ENCODE measurements at regions not wholly inside any gene's neighbourhood (a gene's known extent, or its start where the extent isn't known, plus 50 kb on each side); places are given as distances from the start of the nearest gene placed in this dataset.

- CTCF ChIA-PET = no interaction called here
- no peak overlapping the region for H3K4me3 ChIP-seq (ENCODE audit: low read depth, low read length)
- H3K9me3 ChIP-seq (ENCODE audit: control insufficient read depth, insufficient read depth, low read length) = no peaks in the 10 kb centered on the region; the same call in 1 of the 2 replicates
- TF ChIP-seq CTCF (IDR thresholded peaks at IDR 0.05; ENCODE audit: low read depth, low read length) = no peak
- H3K27me3 ChIP-seq (ENCODE audit: control insufficient read depth, insufficient read depth, low read length) = peaks cover 18% of the 10 kb centered on the region
- POLR2A ChIA-PET = no interaction called here
- no peak overlapping the region for H3K27ac ChIP-seq (ENCODE audit: low read depth, low read length)
- DNase-seq (ENCODE audit: low read depth, low spot score) = no peak
Measured at GRCh38 chr13:30151388-30151787, 156.0 kb downstream of the KATNAL1 start.

GRCh38 chr13:30149248-30149647 is 158.1 kb downstream of the KATNAL1 start:
- POLR2A ChIA-PET = no interaction called here
- Histone ChIP-seq H3K27ac (ENCODE audit: low read depth, low read length) (no peak overlapping the region), H3K27me3 (ENCODE audit: control insufficient read depth, insufficient read depth, low read length) (peaks cover 18% of the 10 kb centered on the region), H3K9me3 (ENCODE audit: control insufficient read depth, insufficient read depth, low read length) (peaks cover 1% of the 10 kb centered on the region; the same call in 1 of the 2 replicates), H3K4me3 (ENCODE audit: low read depth, low read length) (no peak overlapping the region)
- CTCF ChIA-PET = no interaction called here
- no peak for TF ChIP-seq CTCF (IDR thresholded peaks at IDR 0.05; ENCODE audit: low read depth, low read length)
- DNase-seq (ENCODE audit: low read depth, low spot score) = no peak

- no peak for DNase-seq (ENCODE audit: low read depth, low spot score)
- TF ChIP-seq CTCF (IDR thresholded peaks at IDR 0.05; ENCODE audit: low read depth, low read length) = no peak
- H3K4me3 ChIP-seq (ENCODE audit: low read depth, low read length) = no peak overlapping the region
- no peak overlapping the region for H3K27ac ChIP-seq (ENCODE audit: low read depth, low read length)
- H3K27me3 ChIP-seq (ENCODE audit: control insufficient read depth, insufficient read depth, low read length) = peaks cover 15% of the 10 kb centered on the region
- ChIA-PET POLR2A (no interaction called here), CTCF (no interaction called here)
- peaks cover 4% of the 10 kb centered on the region; the same call in 1 of the 2 replicates for H3K9me3 ChIP-seq (ENCODE audit: control insufficient read depth, insufficient read depth, low read length)
Measured at GRCh38 chr13:30148786-30149185, 158.6 kb downstream of the KATNAL1 start.

- Histone ChIP-seq H3K4me3 (ENCODE audit: low read depth, low read length) (no peak overlapping the region), H3K9me3 (ENCODE audit: control insufficient read depth, insufficient read depth, low read length) (peaks cover 4% of the 10 kb centered on the region; the same call in 1 of the 2 replicates), H3K27me3 (ENCODE audit: control insufficient read depth, insufficient read depth, low read length) (peaks cover 12% of the 10 kb centered on the region), H3K27ac (ENCODE audit: low read depth, low read length) (no peak overlapping the region)
- ChIA-PET CTCF (no interaction called here), POLR2A (no interaction called here)
- no peak for DNase-seq (ENCODE audit: low read depth, low spot score)
- no peak for TF ChIP-seq CTCF (IDR thresholded peaks at IDR 0.05; ENCODE audit: low read depth, low read length)
Measured at GRCh38 chr13:30148171-30148754, 159.1 kb downstream of the KATNAL1 start.

GRCh38 chr13:30147421-30147820 is 159.9 kb downstream of the KATNAL1 start:
- Histone ChIP-seq H3K9me3 (ENCODE audit: control insufficient read depth, insufficient read depth, low read length) (peaks cover 4% of the 10 kb centered on the region; the same call in 1 of the 2 replicates), H3K4me3 (ENCODE audit: low read depth, low read length) (no peak overlapping the region), H3K27ac (ENCODE audit: low read depth, low read length) (no peak overlapping the region), H3K27me3 (ENCODE audit: control insufficient read depth, insufficient read depth, low read length) (peaks cover 9% of the 10 kb centered on the region)
- DNase-seq (ENCODE audit: low read depth, low spot score) = no peak
- TF ChIP-seq CTCF (IDR thresholded peaks at IDR 0.05; ENCODE audit: low read depth, low read length) = no peak
- ChIA-PET POLR2A (no interaction called here), CTCF (interaction anchor here (0.6 to 1.2 kb wide), 2 partner anchors 15 to 22 kb away, joined by 3 to 5 read pairs; no protein-coding TSS in a partner anchor)

Data from AG04450 (cell line).